A549 (cell line): ENCODE measurements at regions not wholly inside any gene's neighbourhood (a gene's known extent, or its start where the extent isn't known, plus 50 kb on each side); places are given as distances from the start of the nearest gene placed in this dataset.

ENCODE experiments used
- ATAC-seq, 2 experiments: fragments of 200-7000 bp in 1 of 2; fragments of >200 bp in 1 of 2; cut with Nextera tagmentation in 1 of 2; cut with Tn5 transposase in 1 of 2; 3 replicates each; pipeline versions ENCODE4 v1.8.0 to v1.9.1; 2018 to 2020; ENCODE audit warnings: mild to moderate bottlenecking in 1 of 2, moderate library complexity in 1 of 2
- CTCF ChIA-PET: fragments of 300-600 bp; sonication (Branson Sonifier 250); formaldehyde crosslinking; extraction: SDS; loops from one replicate; lab custom pipeline; 2021; ENCODE audit warnings: antibody characterized with exemption, inconsistent platforms; lab: Yijun Ruan, JAX
- POLR2A ChIA-PET: fragments of 350-600 bp; formaldehyde crosslinking; extraction: SDS; loops from one replicate; lab custom pipeline; 2021; ENCODE audit warnings: antibody characterized with exemption, inconsistent platforms; lab: Yijun Ruan, JAX
- DNase-seq, 2 experiments: peaks; one replicate each; pipeline versions ENCODE4 v3.0.0 to v3.0.0-alpha.2; 2011 to 2016; ENCODE audit warnings: low read depth in 1 of 2, low spot score in 1 of 2
- FAIRE-seq: peaks from 2 replicates; lab custom pipeline; 2011; peaks lifted over from hg19 to GRCh38; lab: Jason Lieb, UNC
- H3K27ac ChIP-seq, 2 experiments: fragments of >200 bp; sonication (Bioruptor Twin); formaldehyde crosslinking; 3 replicates each; pipeline ENCODE4 v1.5.1; 2016 to 2017
- H3K4me1 ChIP-seq: fragments of >200 bp; sonication (Bioruptor Twin); formaldehyde crosslinking; 3 replicates; pipeline ENCODE4 v1.6.1; 2016
- H3K4me2 ChIP-seq: fragments of >200 bp; sonication (Bioruptor Twin); formaldehyde crosslinking; 3 replicates; pipeline ENCODE4 v1.6.1; 2016
- H3K4me3 ChIP-seq: fragments of >200 bp; sonication (Bioruptor Twin); formaldehyde crosslinking; 3 replicates; pipeline ENCODE4 v1.5.1; 2016
- H3K9me3 ChIP-seq: fragments of >200 bp; sonication (Bioruptor Twin); formaldehyde crosslinking; 3 replicates; pipeline ENCODE4 v1.6.1; 2016
- BHLHE40 ChIP-seq: IDR thresholded peaks from 2 replicates; pipeline ENCODE4 v1.6.1; 2012; ENCODE audit warnings: low read depth, low read length, inconsistent platforms
- CBX2 ChIP-seq: fragments of 200-600 bp; sonication (generic); IDR thresholded peaks from 2 replicates; pipeline ENCODE4 v1.6.1; 2016; ENCODE audit warnings: low read depth, mild to moderate bottlenecking, borderline replicate concordance
- CHD2 ChIP-seq: fragments of 150-350 bp; IDR thresholded peaks from 2 replicates; pipeline ENCODE4 v1.6.1; 2014; ENCODE audit warnings: low read length; ENCODE audit not compliant: partially characterized antibody
- CHD4 ChIP-seq: fragments of 200-600 bp; sonication (generic); IDR thresholded peaks from 2 replicates; pipeline ENCODE4 v1.6.1; 2016; ENCODE audit warnings: antibody characterized with exemption, mild to moderate bottlenecking, borderline replicate concordance
- EHMT2 ChIP-seq: fragments of 200-600 bp; sonication (generic); IDR thresholded peaks from 2 replicates; pipeline ENCODE4 v1.6.1; 2016; ENCODE audit warnings: antibody characterized with exemption, low read depth, mild to moderate bottlenecking, moderate library complexity
- EP300 ChIP-seq, 2 experiments: fragments of >200 bp; sonication (Bioruptor Twin); formaldehyde crosslinking; IDR thresholded peaks; 2 replicates in 1 of 2; 3 replicates in 1 of 2; pipeline ENCODE4 v1.6.1; 2016 to 2017
- ESRRA ChIP-seq: fragments of 150-350 bp; IDR thresholded peaks from 2 replicates; pipeline ENCODE4 v1.6.1; 2014; ENCODE audit warnings: mild to moderate bottlenecking, low read length, borderline replicate concordance
- FOSL2 ChIP-seq, 2 experiments: fragments of 450-650 bp in 1 of 2; fragments of >200 bp in 1 of 2; sonication (Bioruptor Twin) in 1 of 2; formaldehyde crosslinking; IDR thresholded peaks; 2 replicates each; pipeline versions ENCODE4 v1.5.0 to v1.6.1; 2016 to 2020; ENCODE audit warnings: mild to moderate bottlenecking in 1 of 2, moderate library complexity in 1 of 2
- HMGXB4 ChIP-seq: fragments of 250-450 bp; sonication (Bioruptor Pico); IDR thresholded peaks from 2 replicates; pipeline ENCODE4 v1.5.0; 2021; ENCODE audit warnings: mild to moderate bottlenecking, moderate library complexity, borderline replicate concordance
- HOXB13 ChIP-seq: fragments of 250-450 bp; sonication (Bioruptor Pico); IDR thresholded peaks from 2 replicates; pipeline ENCODE4 v1.5.0; 2020; ENCODE audit warnings: low read depth, mild to moderate bottlenecking, moderate library complexity
- JUNB ChIP-seq: fragments of >200 bp; sonication (Bioruptor Twin); formaldehyde crosslinking; IDR thresholded peaks from 2 replicates; pipeline ENCODE4 v1.6.1; 2016
- KDM1A ChIP-seq: fragments of 200-600 bp; sonication (generic); IDR thresholded peaks from 2 replicates; pipeline ENCODE4 v1.6.1; 2016; ENCODE audit warnings: low read depth, mild to moderate bottlenecking
- MAFK ChIP-seq: fragments of 450-650 bp; IDR thresholded peaks from 2 replicates; pipeline ENCODE4 v1.6.1; 2014; ENCODE audit not compliant: partially characterized antibody
- MYC ChIP-seq: IDR thresholded peaks from 2 replicates; pipeline ENCODE4 v1.6.1; 2012; ENCODE audit warnings: mild to moderate bottlenecking, inconsistent platforms, low read length, improper control_type of control experiment, borderline replicate concordance
- NPAS2 ChIP-seq: fragments of 250-450 bp; sonication (Bioruptor Pico); IDR thresholded peaks from 2 replicates; pipeline ENCODE4 v1.8.0; 2022; ENCODE audit warnings: mild to moderate bottlenecking, moderate library complexity, borderline replicate concordance
- PBX3 ChIP-seq: IDR thresholded peaks from 2 replicates; pipeline ENCODE4 v1.6.1; 2012
- PHF8 ChIP-seq: fragments of 200-600 bp; sonication (generic); IDR thresholded peaks from 2 replicates; pipeline ENCODE4 v1.6.1; 2016; ENCODE audit warnings: low read depth, mild to moderate bottlenecking, antibody characterized with exemption, moderate library complexity, borderline replicate concordance
- RARB ChIP-seq: fragments of 250-450 bp; sonication (Bioruptor Pico); IDR thresholded peaks from 2 replicates; pipeline ENCODE4 v1.8.0; 2021; ENCODE audit warnings: mild to moderate bottlenecking, moderate library complexity
- RFX5 ChIP-seq: fragments of 450-650 bp; IDR thresholded peaks from 2 replicates; pipeline ENCODE4 v1.7.1; 2014; ENCODE audit warnings: antibody characterized with exemption, mild to moderate bottlenecking, moderate library complexity
- TFCP2L1 ChIP-seq: fragments of 250-450 bp; sonication (Bioruptor Pico); IDR thresholded peaks from 2 replicates; pipeline ENCODE4 v1.5.0; 2021; ENCODE audit warnings: mild to moderate bottlenecking
- TP53 ChIP-seq: fragments of 250-450 bp; sonication (Bioruptor Pico); IDR thresholded peaks from 2 replicates; pipeline ENCODE4 v1.5.0; 2021; ENCODE audit warnings: mild to moderate bottlenecking, moderate library complexity
- ZSCAN20 ChIP-seq: fragments of 250-450 bp; sonication (Bioruptor Pico); IDR thresholded peaks from 2 replicates; pipeline ENCODE4 v1.8.0; 2022; ENCODE audit warnings: mild to moderate bottlenecking, moderate library complexity
- WGBS: methylation state at CpG from one replicate; pipeline ENCODE4 v1.1.6; 2017; ENCODE audit errors: missing lambda C conversion rate; 5-methylcytosine and 5-hydroxymethylcytosine counted together
- TF ChIP-seq, protein P1 (sequence below): fragments of 150-350 bp; IDR thresholded peaks from 2 replicates; pipeline ENCODE4 v1.6.1; 2014; ENCODE audit warnings: low read depth, mild to moderate bottlenecking, low read length
- TF ChIP-seq, protein P2 (sequence below): fragments of >200 bp; sonication (Bioruptor Twin); formaldehyde crosslinking; IDR thresholded peaks from 3 replicates; pipeline ENCODE4 v1.5.1; 2016
- TF ChIP-seq, protein P3 (sequence below): fragments of 200-600 bp; sonication (generic); IDR thresholded peaks from 2 replicates; pipeline ENCODE4 v1.6.1; 2016; ENCODE audit warnings: antibody characterized with exemption, mild to moderate bottlenecking, moderate library complexity

- Histone ChIP-seq H3K4me2 (no peak overlapping the region), H3K27ac (no peak overlapping the region), H3K9me3 (no peaks in the 10 kb centered on the region), H3K4me3 (no peak overlapping the region), H3K4me1 (no peaks in the 10 kb centered on the region)
- no peak for FAIRE-seq
- no peak for ATAC-seq
- ChIA-PET CTCF (no interaction called here), POLR2A (no interaction called here)
- 43% methylated on average over 5 of the region's 5 CpGs for WGBS
- TF ChIP-seq PHF8, result no peak
- TF ChIP-seq RFX5, result no peak
- TF ChIP-seq, protein P1, sequence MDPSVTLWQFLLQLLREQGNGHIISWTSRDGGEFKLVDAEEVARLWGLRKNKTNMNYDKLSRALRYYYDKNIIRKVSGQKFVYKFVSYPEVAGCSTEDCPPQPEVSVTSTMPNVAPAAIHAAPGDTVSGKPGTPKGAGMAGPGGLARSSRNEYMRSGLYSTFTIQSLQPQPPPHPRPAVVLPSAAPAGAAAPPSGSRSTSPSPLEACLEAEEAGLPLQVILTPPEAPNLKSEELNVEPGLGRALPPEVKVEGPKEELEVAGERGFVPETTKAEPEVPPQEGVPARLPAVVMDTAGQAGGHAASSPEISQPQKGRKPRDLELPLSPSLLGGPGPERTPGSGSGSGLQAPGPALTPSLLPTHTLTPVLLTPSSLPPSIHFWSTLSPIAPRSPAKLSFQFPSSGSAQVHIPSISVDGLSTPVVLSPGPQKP, result no peak
- TF ChIP-seq HOXB13 (CRISPR knock-in tag), result no peak
- no peak for TF ChIP-seq ESRRA
- no peak for TF ChIP-seq MYC
- TF ChIP-seq TP53 (CRISPR knock-in tag), result no peak
- TF ChIP-seq EHMT2, result no peak
- TF ChIP-seq KDM1A, result no peak
- no peak for TF ChIP-seq PBX3
- no peak for TF ChIP-seq RARB (CRISPR knock-in tag)
- TF ChIP-seq MAFK, result no peak
- TF ChIP-seq ZSCAN20 (CRISPR knock-in tag), result no peak
- no peak for TF ChIP-seq NPAS2 (CRISPR knock-in tag)
- TF ChIP-seq BHLHE40, result no peak
- no peak for TF ChIP-seq CBX2
- TF ChIP-seq TFCP2L1 (CRISPR knock-in tag), result no peak
- TF ChIP-seq, protein P2, sequence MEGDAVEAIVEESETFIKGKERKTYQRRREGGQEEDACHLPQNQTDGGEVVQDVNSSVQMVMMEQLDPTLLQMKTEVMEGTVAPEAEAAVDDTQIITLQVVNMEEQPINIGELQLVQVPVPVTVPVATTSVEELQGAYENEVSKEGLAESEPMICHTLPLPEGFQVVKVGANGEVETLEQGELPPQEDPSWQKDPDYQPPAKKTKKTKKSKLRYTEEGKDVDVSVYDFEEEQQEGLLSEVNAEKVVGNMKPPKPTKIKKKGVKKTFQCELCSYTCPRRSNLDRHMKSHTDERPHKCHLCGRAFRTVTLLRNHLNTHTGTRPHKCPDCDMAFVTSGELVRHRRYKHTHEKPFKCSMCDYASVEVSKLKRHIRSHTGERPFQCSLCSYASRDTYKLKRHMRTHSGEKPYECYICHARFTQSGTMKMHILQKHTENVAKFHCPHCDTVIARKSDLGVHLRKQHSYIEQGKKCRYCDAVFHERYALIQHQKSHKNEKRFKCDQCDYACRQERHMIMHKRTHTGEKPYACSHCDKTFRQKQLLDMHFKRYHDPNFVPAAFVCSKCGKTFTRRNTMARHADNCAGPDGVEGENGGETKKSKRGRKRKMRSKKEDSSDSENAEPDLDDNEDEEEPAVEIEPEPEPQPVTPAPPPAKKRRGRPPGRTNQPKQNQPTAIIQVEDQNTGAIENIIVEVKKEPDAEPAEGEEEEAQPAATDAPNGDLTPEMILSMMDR, result no peak
- no peak for DNase-seq
Measured at GRCh38 chr5:123960526-123960925, 448.5 kb downstream of the CSNK1G3 start.

GRCh38 chr5:123951582-123951977, 439.6 kb downstream of the CSNK1G3 start:
- POLR2A ChIA-PET, result no interaction called here
- Histone ChIP-seq H3K4me3 (no peak overlapping the region), H3K9me3 (no peaks in the 10 kb centered on the region), H3K27ac (no peak overlapping the region), H3K4me1 (no peaks in the 10 kb centered on the region), H3K4me2 (peak overlapping the region; percentile 11; the same call in 1 of the 3 replicates)
- CTCF ChIA-PET, result interaction anchor here (0.5 kb wide), 1 partner anchor 869 kb away, joined by 3 read pairs; no protein-coding TSS in a partner anchor
- peak in 1 of 2 experiments; percentile 14 for DNase-seq
- 41% methylated on average over 3 of the region's 3 CpGs for WGBS
- no peak for FAIRE-seq
- TF ChIP-seq HMGXB4 (CRISPR knock-in tag), result no peak
- 0 out of 5 replicates have a peak, but pooled peaks of 1 of the 2 experiments have one; percentile 8 for TF ChIP-seq EP300 (IDR thresholded peaks at IDR 0.05)
- TF ChIP-seq, protein P3, sequence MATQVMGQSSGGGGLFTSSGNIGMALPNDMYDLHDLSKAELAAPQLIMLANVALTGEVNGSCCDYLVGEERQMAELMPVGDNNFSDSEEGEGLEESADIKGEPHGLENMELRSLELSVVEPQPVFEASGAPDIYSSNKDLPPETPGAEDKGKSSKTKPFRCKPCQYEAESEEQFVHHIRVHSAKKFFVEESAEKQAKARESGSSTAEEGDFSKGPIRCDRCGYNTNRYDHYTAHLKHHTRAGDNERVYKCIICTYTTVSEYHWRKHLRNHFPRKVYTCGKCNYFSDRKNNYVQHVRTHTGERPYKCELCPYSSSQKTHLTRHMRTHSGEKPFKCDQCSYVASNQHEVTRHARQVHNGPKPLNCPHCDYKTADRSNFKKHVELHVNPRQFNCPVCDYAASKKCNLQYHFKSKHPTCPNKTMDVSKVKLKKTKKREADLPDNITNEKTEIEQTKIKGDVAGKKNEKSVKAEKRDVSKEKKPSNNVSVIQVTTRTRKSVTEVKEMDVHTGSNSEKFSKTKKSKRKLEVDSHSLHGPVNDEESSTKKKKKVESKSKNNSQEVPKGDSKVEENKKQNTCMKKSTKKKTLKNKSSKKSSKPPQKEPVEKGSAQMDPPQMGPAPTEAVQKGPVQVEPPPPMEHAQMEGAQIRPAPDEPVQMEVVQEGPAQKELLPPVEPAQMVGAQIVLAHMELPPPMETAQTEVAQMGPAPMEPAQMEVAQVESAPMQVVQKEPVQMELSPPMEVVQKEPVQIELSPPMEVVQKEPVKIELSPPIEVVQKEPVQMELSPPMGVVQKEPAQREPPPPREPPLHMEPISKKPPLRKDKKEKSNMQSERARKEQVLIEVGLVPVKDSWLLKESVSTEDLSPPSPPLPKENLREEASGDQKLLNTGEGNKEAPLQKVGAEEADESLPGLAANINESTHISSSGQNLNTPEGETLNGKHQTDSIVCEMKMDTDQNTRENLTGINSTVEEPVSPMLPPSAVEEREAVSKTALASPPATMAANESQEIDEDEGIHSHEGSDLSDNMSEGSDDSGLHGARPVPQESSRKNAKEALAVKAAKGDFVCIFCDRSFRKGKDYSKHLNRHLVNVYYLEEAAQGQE, result no peak
- TF ChIP-seq, protein P1, result no peak
- TF ChIP-seq RARB (CRISPR knock-in tag), result no peak
- TF ChIP-seq NPAS2 (CRISPR knock-in tag), result no peak
- TF ChIP-seq MAFK, result no peak
- no peak for TF ChIP-seq JUNB
- TF ChIP-seq FOSL2 (IDR thresholded peaks at IDR 0.05), result peak; percentile 20; the same call in 1 of the 2 replicates
- peak; percentile 42; the same call in 1 of the 2 replicates for TF ChIP-seq FOSL2 (CRISPR knock-in tag; IDR thresholded peaks at IDR 0.05)
- TF ChIP-seq CHD4, result no peak
- no peak for TF ChIP-seq CHD2
- TF ChIP-seq BHLHE40, result no peak
- peak in 1 of 2 experiments; percentile 47; a peak in 2 of 6 replicates for ATAC-seq
